CD4-positive, CD25-positive, alpha-beta regulatory T cell (primary cell): ENCODE measurements at regions not wholly inside any gene's neighbourhood (a gene's known extent, or its start where the extent isn't known, plus 50 kb on each side); places are given as distances from the start of the nearest gene placed in this dataset.

Source experiments
- ATAC-seq, 2 donors: fragments of 150-1000 bp; cut with Tn5 transposase; one replicate each; pipeline ENCODE4 v1.10.0; 2021; ENCODE audit warnings: low read depth in 2 of 2, moderate number of reproducible peaks in 2 of 2, moderate library complexity in 1 of 2
- DNase-seq, 3 donors: peaks; one replicate each; pipeline versions ENCODE4 v3.0.0 to v3.0.0-alpha.2; 2012 to 2022; ENCODE audit warnings: mixed read lengths in 1 of 3
- H3K27ac ChIP-seq: one replicate; pipeline ENCODE4 v1.7.0; 2013; ENCODE audit warnings: mild to moderate bottlenecking, low read length; ENCODE audit not compliant: insufficient read depth, poor library complexity, severe bottlenecking
- H3K27me3 ChIP-seq: one replicate; pipeline ENCODE4 v1.7.0; 2013; ENCODE audit warnings: low read length; ENCODE audit not compliant: control insufficient read depth, insufficient read depth
- H3K36me3 ChIP-seq: one replicate; pipeline ENCODE4 v1.7.0; 2013; ENCODE audit warnings: mild to moderate bottlenecking, low read length, moderate library complexity; ENCODE audit not compliant: control insufficient read depth, insufficient read depth
- H3K4me1 ChIP-seq: 2 replicates; pipeline ENCODE4 v1.7.0; 2013; ENCODE audit warnings: mild to moderate bottlenecking, low read length; ENCODE audit not compliant: insufficient read depth, control insufficient read depth, poor library complexity, severe bottlenecking
- H3K4me3 ChIP-seq: one replicate; pipeline ENCODE4 v1.7.0; 2013; ENCODE audit warnings: low read depth, mild to moderate bottlenecking, low read length, moderate library complexity
- H3K9me3 ChIP-seq, 2 experiments: 1 replicate in 1 of 2; 2 replicates in 1 of 2; pipeline ENCODE4 v1.7.0; 2013; ENCODE audit warnings: low read length in 2 of 2, mild to moderate bottlenecking in 1 of 2, moderate library complexity in 1 of 2; ENCODE audit not compliant: control insufficient read depth in 2 of 2
- H3K27ac Mint-ChIP-seq, 3 donors: one replicate each; pipeline ENCODE4 v1.8.0; 2020 to 2022; ENCODE audit warnings: mild to moderate bottlenecking in 3 of 3, mixed read lengths in 3 of 3, moderate library complexity in 2 of 3
- H3K27me3 Mint-ChIP-seq: one replicate; pipeline ENCODE4 v1.8.0; 2022; ENCODE audit warnings: mild to moderate bottlenecking, mixed read lengths
- H3K36me3 Mint-ChIP-seq: one replicate; pipeline ENCODE4 v1.8.0; 2020; ENCODE audit warnings: mixed read lengths
- H3K4me1 Mint-ChIP-seq, 4 donors: one replicate each; pipeline ENCODE4 v1.8.0; 2020 to 2022; ENCODE audit warnings: mixed read lengths in 4 of 4, mild to moderate bottlenecking in 1 of 4
- H3K4me3 Mint-ChIP-seq, 4 donors: one replicate each; pipeline ENCODE4 v1.8.0; 2020 to 2022; ENCODE audit warnings: mild to moderate bottlenecking in 4 of 4, mixed read lengths in 4 of 4, moderate library complexity in 3 of 4
- H3K9me3 Mint-ChIP-seq, 7 donors: one replicate each; pipeline ENCODE4 v1.8.0; 2020 to 2022; ENCODE audit warnings: mixed read lengths in 7 of 7, mild to moderate bottlenecking in 3 of 7, moderate library complexity in 2 of 7

DNA sequence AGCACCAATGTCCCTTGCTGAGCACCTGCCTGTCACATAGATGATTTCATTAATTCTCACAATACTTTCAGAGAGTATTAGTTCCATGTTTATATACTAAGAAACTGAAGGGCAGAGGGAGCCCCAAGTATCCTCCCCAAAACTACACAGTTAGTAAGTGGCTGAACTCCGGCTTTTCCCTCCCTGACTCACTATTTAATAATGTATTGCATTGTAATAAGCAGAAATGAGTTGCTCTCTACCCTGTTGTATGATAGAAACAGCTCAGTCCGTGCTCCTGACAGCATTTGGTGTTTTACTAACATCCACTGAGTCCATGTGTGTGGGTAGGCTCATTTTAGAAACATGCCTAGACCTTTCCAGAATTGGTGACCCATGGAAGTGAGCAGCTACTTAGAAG is 76.8 kb downstream of the OLIG3 start:
- Histone ChIP-seq H3K4me1 (peaks cover 10% of the 10 kb centered on the region), H3K4me3 (no peak overlapping the region), H3K36me3 (no peaks in the 10 kb centered on the region), H3K27ac (no peak overlapping the region), H3K27me3 (no peaks in the 10 kb centered on the region), H3K9me3 (no peaks in the 10 kb centered on the region)
- peaks cover 16% of the 10 kb centered on the region for H3K27me3 Mint-ChIP-seq
- peak overlapping the region in 1 of 4 donors; percentile 83 for H3K4me3 Mint-ChIP-seq
- no peaks in the 10 kb centered on the region for H3K9me3 Mint-ChIP-seq
- no peak for ATAC-seq
- peak overlapping the region in 2 of 3 donors; percentile 14 to 44 for H3K27ac Mint-ChIP-seq
- DNase-seq: no peak
- H3K4me1 Mint-ChIP-seq: peaks cover 6 to 17% (median 9%) of the 10 kb centered on the region in 4 donors
- H3K36me3 Mint-ChIP-seq: no peaks in the 10 kb centered on the region

DNA sequence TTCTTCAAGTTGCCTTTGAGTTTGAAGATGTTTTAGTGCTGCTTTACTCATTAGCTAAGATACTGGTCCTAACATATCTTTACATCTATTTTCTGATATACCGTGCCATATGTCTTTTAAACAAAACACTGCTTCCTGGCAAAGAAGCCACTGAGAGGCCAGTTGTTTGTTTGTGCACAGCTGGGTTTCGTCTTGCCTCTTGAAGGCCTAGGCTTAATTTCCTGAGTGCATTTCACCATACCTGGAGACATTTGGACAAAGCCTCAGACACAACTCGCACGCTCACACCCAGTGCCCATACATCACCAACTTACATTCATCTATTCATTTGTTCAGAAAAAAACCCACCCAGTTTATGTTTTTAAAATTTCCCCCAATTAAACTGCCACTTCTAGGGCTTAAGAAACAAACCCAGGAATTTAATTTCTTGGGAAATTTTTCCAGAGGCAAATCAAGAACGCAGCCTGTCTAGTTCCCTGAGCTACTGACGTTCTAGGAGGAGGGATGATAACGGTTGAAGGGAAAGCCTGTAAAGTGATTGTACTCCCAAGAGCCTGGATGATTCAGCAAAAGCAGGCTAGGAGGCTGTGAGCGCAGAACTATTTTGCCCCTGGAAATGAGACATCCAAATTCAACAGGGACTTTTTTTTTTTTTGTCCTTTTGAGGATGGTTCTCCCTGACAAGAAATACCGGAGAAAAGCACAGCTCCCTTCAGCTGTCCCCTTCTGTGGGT is 77.7 kb downstream of the OLIG3 start:
- DNase-seq (no peak), ATAC-seq (no peak)
- Histone ChIP-seq H3K4me3 (no peak overlapping the region), H3K27me3 (no peaks in the 10 kb centered on the region), H3K27ac (no peak overlapping the region), H3K36me3 (no peaks in the 10 kb centered on the region), H3K4me1 (peaks cover 10% of the 10 kb centered on the region), H3K9me3 (no peaks in the 10 kb centered on the region)
- peaks cover 6 to 16% (median 9%) of the 10 kb centered on the region in 4 donors for H3K4me1 Mint-ChIP-seq
- H3K9me3 Mint-ChIP-seq: no peaks in the 10 kb centered on the region
- peak overlapping the region in 1 of 4 donors; percentile 73 for H3K4me3 Mint-ChIP-seq
- H3K27me3 Mint-ChIP-seq: peaks cover 17% of the 10 kb centered on the region
- peak overlapping the region in 2 of 3 donors; percentile 56 to 86 for H3K27ac Mint-ChIP-seq
- no peaks in the 10 kb centered on the region for H3K36me3 Mint-ChIP-seq

DNA sequence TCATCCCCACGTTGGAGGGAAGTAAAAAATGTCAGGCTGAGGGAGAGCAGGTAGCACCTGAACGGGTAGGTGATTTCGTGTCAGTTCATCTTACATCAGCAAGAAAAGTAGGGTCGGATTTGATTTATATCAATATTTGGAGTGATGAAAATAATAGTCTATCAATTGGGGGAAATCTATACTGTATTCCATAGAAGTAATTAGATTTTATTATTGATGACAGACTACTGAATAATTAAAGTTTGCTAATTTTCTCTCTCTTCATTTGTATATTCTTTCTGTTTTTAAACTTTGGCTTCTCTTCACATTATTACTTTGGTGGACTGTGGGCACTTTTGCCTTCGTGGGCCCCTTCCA is 78.4 kb downstream of the OLIG3 start:
- Mint-ChIP-seq H3K4me3 (peak overlapping the region; percentile 69 to 86 (median 79)), H3K27ac (peak overlapping the region in 2 of 3 donors; percentile 61 to 87), H3K9me3 (no peaks in the 10 kb centered on the region), H3K36me3 (no peaks in the 10 kb centered on the region), H3K4me1 (peaks cover 6 to 16% (median 9%) of the 10 kb centered on the region in 4 donors), H3K27me3 (peaks cover 17% of the 10 kb centered on the region)
- peaks cover 10% of the 10 kb centered on the region for H3K4me1 ChIP-seq
- no peaks in the 10 kb centered on the region for H3K36me3 ChIP-seq
- DNase-seq (no peak), ATAC-seq (no peak)
- H3K27me3 ChIP-seq: no peaks in the 10 kb centered on the region
- no peaks in the 10 kb centered on the region for H3K9me3 ChIP-seq
- H3K4me3 ChIP-seq: peak overlapping the region; percentile 89
- H3K27ac ChIP-seq: peak overlapping the region; percentile 30

DNA sequence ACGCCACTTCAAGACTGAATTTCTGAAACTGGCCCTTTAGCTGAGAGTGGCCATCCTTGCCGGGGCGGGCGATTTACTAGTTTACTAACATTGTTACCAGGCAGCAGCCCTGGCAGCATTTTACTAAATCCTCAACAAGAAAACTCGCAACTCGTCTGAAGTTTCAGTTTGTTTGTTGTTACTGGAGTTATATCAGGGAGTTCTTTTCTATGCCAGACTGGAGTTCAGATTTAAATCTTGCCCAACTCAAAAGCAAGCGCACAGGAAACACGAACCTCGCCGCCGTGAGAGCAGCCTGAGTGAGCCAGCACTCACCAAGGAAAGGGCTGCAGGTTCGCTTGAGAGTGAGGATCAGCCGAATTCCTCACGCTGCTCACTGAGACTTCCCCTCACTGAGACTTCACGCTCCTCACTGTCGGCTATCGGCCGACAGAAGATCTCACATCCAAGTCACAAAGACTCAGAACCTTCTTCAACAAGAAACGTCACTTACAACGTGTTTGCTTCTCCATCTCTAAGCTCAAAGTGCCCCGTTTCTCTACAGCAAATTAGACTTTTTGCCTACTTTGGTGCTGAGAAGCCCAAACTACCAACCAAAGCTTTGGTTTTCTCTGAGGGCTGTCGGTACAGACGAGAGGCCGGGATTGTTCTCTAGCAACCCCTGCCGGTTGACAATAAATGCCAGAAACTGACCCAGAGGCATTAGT is 78.9 kb downstream of the OLIG3 start:
- Mint-ChIP-seq H3K4me3 (peak overlapping the region; percentile 69 to 86 (median 77)), H3K36me3 (no peaks in the 10 kb centered on the region), H3K4me1 (peaks cover 6 to 16% (median 9%) of the 10 kb centered on the region in 4 donors), H3K27me3 (peaks cover 21% of the 10 kb centered on the region), H3K27ac (peak overlapping the region; percentile 57 to 87 (median 61)), H3K9me3 (no peaks in the 10 kb centered on the region)
- Histone ChIP-seq H3K36me3 (no peaks in the 10 kb centered on the region), H3K9me3 (no peaks in the 10 kb centered on the region), H3K4me1 (peaks cover 10% of the 10 kb centered on the region), H3K27me3 (no peaks in the 10 kb centered on the region), H3K27ac (peak overlapping the region; percentile 30), H3K4me3 (peak overlapping the region; percentile 89)
- ATAC-seq: peak; percentile 88 to 94
- peak; percentile 46 to 86 (median 72) for DNase-seq

DNA sequence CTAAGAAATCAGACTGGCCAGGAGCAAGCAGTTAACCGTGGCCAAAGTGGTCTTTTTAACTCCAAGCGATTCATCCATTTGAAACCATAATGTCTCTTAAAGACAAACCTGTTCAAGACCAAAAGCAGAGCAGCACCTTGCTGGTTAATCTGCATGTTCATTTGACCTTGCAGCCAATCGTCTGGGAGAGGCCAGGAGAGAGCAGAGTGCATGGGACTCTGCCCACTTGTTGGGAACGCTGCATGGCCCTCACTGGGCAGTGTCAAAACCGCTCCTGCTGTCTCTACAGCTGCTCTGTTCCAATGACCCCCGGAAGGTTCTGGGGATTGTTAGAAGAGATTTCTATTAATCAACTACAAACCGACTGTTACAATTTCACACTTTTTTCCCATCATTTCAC is 79.6 kb downstream of the OLIG3 start:
- Histone ChIP-seq H3K27ac (no peak overlapping the region), H3K4me3 (peak overlapping the region; percentile 89), H3K9me3 (no peaks in the 10 kb centered on the region), H3K36me3 (no peaks in the 10 kb centered on the region), H3K27me3 (no peaks in the 10 kb centered on the region), H3K4me1 (peaks cover 10% of the 10 kb centered on the region)
- Mint-ChIP-seq H3K27me3 (peaks cover 24% of the 10 kb centered on the region), H3K27ac (peak overlapping the region in 2 of 3 donors; percentile 61 to 87), H3K4me3 (peak overlapping the region; percentile 69 to 86 (median 77)), H3K9me3 (no peaks in the 10 kb centered on the region), H3K36me3 (no peaks in the 10 kb centered on the region), H3K4me1 (peaks cover 6 to 16% (median 9%) of the 10 kb centered on the region in 4 donors)
- ATAC-seq: no peak
- no peak for DNase-seq

DNA sequence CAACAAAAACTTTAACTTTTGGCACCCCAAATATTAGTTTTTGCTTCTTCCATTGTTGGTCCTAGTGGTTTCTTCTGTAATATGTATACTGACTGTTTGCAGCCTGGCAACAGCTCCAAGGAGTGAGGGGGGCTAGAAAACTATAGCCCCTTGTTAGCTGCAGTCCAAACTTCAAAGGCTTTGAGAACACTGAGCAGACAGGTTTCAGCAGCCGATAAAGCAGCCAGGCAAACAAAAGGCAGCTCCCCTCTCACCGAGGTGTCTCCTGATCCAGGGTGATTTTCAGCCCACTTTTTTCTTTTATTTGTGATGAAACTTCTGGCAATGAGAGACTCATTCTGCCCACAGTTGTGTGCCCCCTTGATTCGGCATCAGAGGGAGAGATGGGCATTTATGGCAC is 80.7 kb downstream of the OLIG3 start:
- no peak overlapping the region for H3K27ac Mint-ChIP-seq
- ATAC-seq: no peak
- H3K27ac ChIP-seq: no peak overlapping the region

DNA sequence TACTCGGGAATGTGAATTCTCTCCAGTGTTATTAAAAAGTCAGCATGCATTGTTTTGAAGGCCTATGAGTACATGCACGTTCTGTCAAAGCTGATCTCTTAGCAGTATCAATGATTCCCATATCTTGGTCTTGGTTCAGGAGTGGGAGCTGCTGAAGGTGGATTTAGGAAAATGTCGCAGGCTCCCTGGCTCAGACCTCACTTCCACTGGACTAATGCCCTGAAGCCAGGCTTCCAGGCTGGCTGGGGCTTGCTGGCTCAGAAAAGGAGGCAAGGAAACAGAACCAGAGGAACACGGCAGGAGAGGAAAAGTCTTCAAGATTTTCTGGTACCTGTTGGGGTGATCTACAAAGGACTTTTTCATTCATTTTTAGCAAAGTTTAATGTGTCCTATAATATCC is 81.6 kb downstream of the OLIG3 start:
- Histone ChIP-seq H3K9me3 (no peaks in the 10 kb centered on the region), H3K27ac (no peak overlapping the region), H3K36me3 (no peaks in the 10 kb centered on the region), H3K4me1 (peaks cover 10% of the 10 kb centered on the region), H3K27me3 (no peaks in the 10 kb centered on the region), H3K4me3 (no peak overlapping the region)
- ATAC-seq: no peak
- Mint-ChIP-seq H3K9me3 (peaks cover 0 to 4% (median 0%) of the 10 kb centered on the region in 7 donors), H3K27me3 (peaks cover 16% of the 10 kb centered on the region), H3K4me3 (no peak overlapping the region), H3K36me3 (peaks cover 3% of the 10 kb centered on the region), H3K4me1 (peaks cover 6 to 21% (median 12%) of the 10 kb centered on the region in 4 donors), H3K27ac (no peak overlapping the region)
- DNase-seq: no peak

More for the DNA sequence above, 80.7 kb downstream of the OLIG3 start:
- no peaks in the 10 kb centered on the region for H3K9me3 ChIP-seq
- H3K4me1 ChIP-seq: peaks cover 10% of the 10 kb centered on the region
- H3K36me3 Mint-ChIP-seq: peaks cover 3% of the 10 kb centered on the region
- peak overlapping the region in 1 of 4 donors; percentile 59 for H3K4me3 Mint-ChIP-seq
- no peak for DNase-seq
- H3K4me3 ChIP-seq: no peak overlapping the region
- H3K27me3 Mint-ChIP-seq: peaks cover 18% of the 10 kb centered on the region
- H3K9me3 Mint-ChIP-seq: peaks cover 0 to 4% (median 0%) of the 10 kb centered on the region in 7 donors
- H3K4me1 Mint-ChIP-seq: peaks cover 6 to 20% (median 12%) of the 10 kb centered on the region in 4 donors
- H3K36me3 ChIP-seq: no peaks in the 10 kb centered on the region
- H3K27me3 ChIP-seq: no peaks in the 10 kb centered on the region
